DOHH2 (cell line): ENCODE measurements at regions not wholly inside any gene's neighbourhood (a gene's known extent, or its start where the extent isn't known, plus 50 kb on each side); places are given as distances from the start of the nearest gene placed in this dataset.

Source experiments
- H3F3A ChIP-seq: fragments of 200-600 bp; sonication (generic), shearing (Covaris generic); 2 replicates; pipeline ENCODE4 v1.6.0; 2016; ENCODE audit warnings: antibody characterized with exemption, mild to moderate bottlenecking; ENCODE audit not compliant: control insufficient read depth, insufficient read depth
- H3K27ac ChIP-seq: fragments of 200-600 bp; sonication (generic); 2 replicates; pipeline ENCODE4 v1.5.1; 2014; ENCODE audit warnings: low read depth, mild to moderate bottlenecking, low read length, moderate library complexity
- H3K27me3 ChIP-seq: fragments of 200-600 bp; sonication (generic); 2 replicates; pipeline ENCODE4 v1.6.1; 2014; ENCODE audit warnings: mild to moderate bottlenecking, low read length, mixed read lengths; ENCODE audit not compliant: control insufficient read depth
- H3K36me3 ChIP-seq: fragments of 200-600 bp; sonication (generic); 2 replicates; pipeline ENCODE4 v1.6.1; 2014; ENCODE audit warnings: mild to moderate bottlenecking, low read length, moderate library complexity, mixed read lengths; ENCODE audit not compliant: control insufficient read depth
- H3K4me1 ChIP-seq: fragments of 200-600 bp; sonication (generic); 2 replicates; pipeline ENCODE4 v1.6.1; 2014; ENCODE audit warnings: mild to moderate bottlenecking, low read length, mixed read lengths; ENCODE audit not compliant: control insufficient read depth
- H3K4me2 ChIP-seq: fragments of 200-600 bp; sonication (generic); 2 replicates; pipeline ENCODE4 v1.6.0; 2014; ENCODE audit warnings: mild to moderate bottlenecking, low read length, moderate library complexity
- H3K4me3 ChIP-seq: fragments of 200-600 bp; sonication (generic); 2 replicates; pipeline ENCODE4 v1.5.1; 2014; ENCODE audit warnings: mild to moderate bottlenecking, low read length, mixed read lengths
- H3K79me2 ChIP-seq: fragments of 200-600 bp; sonication (generic); 2 replicates; pipeline ENCODE4 v1.6.1; 2014; ENCODE audit warnings: mild to moderate bottlenecking, low read length, mixed read lengths; ENCODE audit not compliant: control insufficient read depth
- H3K9me2 ChIP-seq: fragments of 200-600 bp; sonication (generic); replicated peaks from 2 replicates; pipeline ENCODE4 v1.6.1; 2014; ENCODE audit warnings: mild to moderate bottlenecking, low read length, mixed read lengths; ENCODE audit not compliant: control insufficient read depth
- H3K9me3 ChIP-seq: fragments of 200-600 bp; sonication (generic); 2 replicates; pipeline ENCODE4 v1.6.1; 2014; ENCODE audit warnings: antibody characterized with exemption, low read length, mixed read lengths; ENCODE audit not compliant: control insufficient read depth, insufficient read depth
- H4K20me1 ChIP-seq: fragments of 200-600 bp; sonication (generic); 2 replicates; pipeline ENCODE4 v1.6.0; 2014; ENCODE audit warnings: low read depth, mild to moderate bottlenecking, antibody characterized with exemption, low read length, moderate library complexity; ENCODE audit not compliant: control insufficient read depth, insufficient read depth
- CTCF ChIP-seq: fragments of 200-600 bp; sonication (generic); IDR thresholded peaks from one replicate; pipeline ENCODE4 v1.5.1; 2014; ENCODE audit warnings: antibody characterized with exemption, mild to moderate bottlenecking, low read depth, low read length; ENCODE audit not compliant: poor library complexity, severe bottlenecking
- EZH2phosphoT487 ChIP-seq: fragments of 200-600 bp; sonication (generic); IDR thresholded peaks from 2 replicates; pipeline ENCODE4 v1.6.1; 2017; ENCODE audit warnings: borderline replicate concordance, mild to moderate bottlenecking, antibody characterized with exemption, low read length, moderate library complexity, mixed read lengths

- no peak overlapping the region for H3K4me3 ChIP-seq
- no peaks in the 10 kb centered on the region for H3K9me2 ChIP-seq
- H3K27me3 ChIP-seq = 0 out of 2 replicates have a peak, but pooled peaks cover 3% of the 10 kb centered on the region
- H4K20me1 ChIP-seq = no peaks in the 10 kb centered on the region
- no peaks in the 10 kb centered on the region for H3K4me1 ChIP-seq
- H3F3A ChIP-seq = no peaks in the 10 kb centered on the region
- TF ChIP-seq EZH2phosphoT487 = no peak
- TF ChIP-seq CTCF = no peak
- no peaks in the 10 kb centered on the region for H3K36me3 ChIP-seq
- no peak overlapping the region for H3K4me2 ChIP-seq
- no peak overlapping the region for H3K27ac ChIP-seq
- no peaks in the 10 kb centered on the region for H3K9me3 ChIP-seq
- no peaks in the 10 kb centered on the region for H3K79me2 ChIP-seq
Observed at GRCh38 chr12:107541001-107541705, 144.4 kb upstream of the PWP1 start.

- H3K4me2 ChIP-seq = no peak overlapping the region
- H3K79me2 ChIP-seq = no peaks in the 10 kb centered on the region
- no peaks in the 10 kb centered on the region for H3K27me3 ChIP-seq
- no peak overlapping the region for H3K27ac ChIP-seq
- TF ChIP-seq EZH2phosphoT487 = no peak
- no peak for TF ChIP-seq CTCF
- H3F3A ChIP-seq = no peaks in the 10 kb centered on the region
- H3K36me3 ChIP-seq = no peaks in the 10 kb centered on the region
- H3K4me3 ChIP-seq = no peak overlapping the region
- H4K20me1 ChIP-seq = no peaks in the 10 kb centered on the region
- peaks cover 4% of the 10 kb centered on the region; the same call in 1 of the 2 replicates for H3K4me1 ChIP-seq
- no peaks in the 10 kb centered on the region for H3K9me3 ChIP-seq
- no peaks in the 10 kb centered on the region for H3K9me2 ChIP-seq
Observed at GRCh38 chr12:107543416-107543815, 142.2 kb upstream of the PWP1 start.

GRCh38 chr12:107543841-107544240 is 141.8 kb upstream of the PWP1 start:
- Histone ChIP-seq H4K20me1 (no peaks in the 10 kb centered on the region), H3K9me3 (no peaks in the 10 kb centered on the region)
- TF ChIP-seq EZH2phosphoT487 (no peak), CTCF (no peak)

More at GRCh38 chr12:107543841-107544240, 141.8 kb upstream of the PWP1 start:
- H3K9me2 ChIP-seq = no peaks in the 10 kb centered on the region
- H3K4me2 ChIP-seq = no peak overlapping the region
- H3K27me3 ChIP-seq = no peaks in the 10 kb centered on the region
- no peaks in the 10 kb centered on the region for H3K79me2 ChIP-seq
- H3K36me3 ChIP-seq = no peaks in the 10 kb centered on the region
- no peak overlapping the region for H3K27ac ChIP-seq
- H3F3A ChIP-seq = no peaks in the 10 kb centered on the region
- H3K4me3 ChIP-seq = no peak overlapping the region
- H3K4me1 ChIP-seq = peaks cover 4% of the 10 kb centered on the region; the same call in 1 of the 2 replicates
